Prostate gland (tissue), 2 donors: ENCODE measurements at regions not wholly inside any gene's neighbourhood (a gene's known extent, or its start where the extent isn't known, plus 50 kb on each side); places are given as distances from the start of the nearest gene placed in this dataset.
"Not testable (repeated sequence)": the region's sequence is repeated elsewhere in the genome, so short reads cannot be mapped to it uniquely, and the experiment has no call there.

Experiments
- DNase-seq: peaks from one replicate; pipeline ENCODE4 v3.0.0-alpha.2; 2019; ENCODE audit warnings: low spot score
- H3K27ac ChIP-seq, 2 donors: fragments of 200-600 bp; sonication (generic); 2 replicates each; pipeline ENCODE4 v1.5.1; 2017 to 2019
- H3K27me3 ChIP-seq: fragments of 200-600 bp; sonication (generic); replicated peaks from 2 replicates; pipeline ENCODE4 v1.5.1; 2019; ENCODE audit not compliant: insufficient read depth
- H3K36me3 ChIP-seq, 2 donors: fragments of 200-600 bp; sonication (generic); 1 replicate in 1 of 2; 2 replicates in 1 of 2; pipeline versions ENCODE4 v1.5.1 to v1.8.1; 2017 to 2019
- H3K4me1 ChIP-seq: fragments of 200-600 bp; sonication (generic); replicated peaks from 2 replicates; pipeline ENCODE4 v1.5.1; 2019
- H3K4me3 ChIP-seq, 2 donors: fragments of 200-600 bp; sonication (generic); 2 replicates each; pipeline ENCODE4 v1.5.1; 2017 to 2019
- H3K9me3 ChIP-seq: fragments of 200-600 bp; sonication (generic); 2 replicates; pipeline ENCODE4 v1.5.1; 2017
- POLR2A ChIP-seq: fragments of 450-650 bp; IDR thresholded peaks from one replicate; pipeline ENCODE4 v1.6.1; 2016; ENCODE audit warnings: antibody characterized with exemption, mild to moderate bottlenecking
- POLR2AphosphoS5 ChIP-seq: sonication (generic); formaldehyde crosslinking; IDR thresholded peaks from one replicate; pipeline ENCODE4 v1.6.1; 2017; ENCODE audit warnings: antibody characterized with exemption
- WGBS: methylation state at CpG from one replicate; pipeline ENCODE4 v1.1.5; 2018; 5-methylcytosine and 5-hydroxymethylcytosine counted together
- intact Hi-C: fragments of 100-400 bp; cut with DNase I; formaldehyde crosslinking; loops from one replicate; pipeline ENCODE4 v1.14.2; 2022
- TF ChIP-seq, protein P1 (sequence below), 4 experiments: fragments of 200-600 bp in 2 of 4; fragments of 450-650 bp in 2 of 4; sonication (generic) in 2 of 4; IDR thresholded peaks; 1 replicate in 3 of 4; 2 replicates in 1 of 4; pipeline ENCODE4 v1.5.1; 2016 to 2019; ENCODE audit warnings: antibody characterized with exemption in 4 of 4, mild to moderate bottlenecking in 2 of 4, moderate library complexity in 2 of 4

DNA sequence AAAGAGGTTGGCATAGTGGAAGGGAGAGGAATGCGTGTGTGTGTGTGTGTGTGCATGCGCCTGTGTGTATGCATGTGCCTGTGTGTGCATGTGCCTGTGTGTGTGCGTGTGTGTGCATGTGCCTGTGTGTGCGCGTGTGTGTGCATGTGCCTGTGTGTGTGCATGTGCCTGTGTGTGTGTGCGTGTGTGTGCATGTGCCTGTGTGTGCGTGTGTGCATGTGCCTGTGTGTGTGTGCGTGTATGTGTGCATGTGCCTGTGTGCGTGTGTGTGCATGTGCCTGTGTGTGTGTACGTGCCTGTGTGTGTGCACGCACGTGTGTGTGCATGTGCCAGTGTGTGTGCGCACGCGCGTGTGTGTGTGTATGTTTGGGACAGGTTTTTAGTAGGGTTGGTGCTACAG lies 205.1 kb downstream of the MEMO1 start:
- no peaks in the 10 kb centered on the region for H3K4me1 ChIP-seq
- no peak for TF ChIP-seq POLR2A
- no peak for TF ChIP-seq POLR2AphosphoS5
- TF ChIP-seq, protein P1, sequence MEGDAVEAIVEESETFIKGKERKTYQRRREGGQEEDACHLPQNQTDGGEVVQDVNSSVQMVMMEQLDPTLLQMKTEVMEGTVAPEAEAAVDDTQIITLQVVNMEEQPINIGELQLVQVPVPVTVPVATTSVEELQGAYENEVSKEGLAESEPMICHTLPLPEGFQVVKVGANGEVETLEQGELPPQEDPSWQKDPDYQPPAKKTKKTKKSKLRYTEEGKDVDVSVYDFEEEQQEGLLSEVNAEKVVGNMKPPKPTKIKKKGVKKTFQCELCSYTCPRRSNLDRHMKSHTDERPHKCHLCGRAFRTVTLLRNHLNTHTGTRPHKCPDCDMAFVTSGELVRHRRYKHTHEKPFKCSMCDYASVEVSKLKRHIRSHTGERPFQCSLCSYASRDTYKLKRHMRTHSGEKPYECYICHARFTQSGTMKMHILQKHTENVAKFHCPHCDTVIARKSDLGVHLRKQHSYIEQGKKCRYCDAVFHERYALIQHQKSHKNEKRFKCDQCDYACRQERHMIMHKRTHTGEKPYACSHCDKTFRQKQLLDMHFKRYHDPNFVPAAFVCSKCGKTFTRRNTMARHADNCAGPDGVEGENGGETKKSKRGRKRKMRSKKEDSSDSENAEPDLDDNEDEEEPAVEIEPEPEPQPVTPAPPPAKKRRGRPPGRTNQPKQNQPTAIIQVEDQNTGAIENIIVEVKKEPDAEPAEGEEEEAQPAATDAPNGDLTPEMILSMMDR (IDR thresholded peaks at IDR 0.05) = no peak
- no peak for DNase-seq
- WGBS = 83% methylated on average over 16 of the region's 16 CpGs
- H3K4me3 ChIP-seq = no peak overlapping the region
- no peaks in the 10 kb centered on the region for H3K9me3 ChIP-seq
- H3K27ac ChIP-seq = no peak overlapping the region
- no peaks in the 10 kb centered on the region for H3K36me3 ChIP-seq
- no peaks in the 10 kb centered on the region for H3K27me3 ChIP-seq
- intact Hi-C loops = no loop called here

GRCh38 chr2:31803481-31804153 lies 207.2 kb downstream of the MEMO1 start:
- WGBS = 72% methylated on average over 44 of the region's 44 CpGs
- H3K27me3 ChIP-seq, DNase-seq, H3K9me3 ChIP-seq, H3K27ac ChIP-seq, H3K4me1 ChIP-seq, H3K36me3 ChIP-seq, intact Hi-C loops, H3K4me3 ChIP-seq: not testable (repeated sequence)

- TF ChIP-seq, protein P1 (IDR thresholded peaks at IDR 0.05) = no peak
- TF ChIP-seq POLR2AphosphoS5 (no peak), POLR2A (no peak)
- Histone ChIP-seq H3K4me3 (no peak overlapping the region), H3K27ac (no peak overlapping the region), H3K36me3 (no peaks in the 10 kb centered on the region), H3K27me3 (no peaks in the 10 kb centered on the region), H3K9me3 (no peaks in the 10 kb centered on the region), H3K4me1 (no peaks in the 10 kb centered on the region)
- intact Hi-C loops = no loop called here
- DNase-seq = no peak
- WGBS = 93% methylated on average over 7 of the region's 7 CpGs
These were observed 208.1 kb downstream of the MEMO1 start for GRCh38 chr2:31802711-31803110.

- H3K4me3 ChIP-seq, H3K36me3 ChIP-seq, intact Hi-C loops, DNase-seq, H3K4me1 ChIP-seq, H3K27ac ChIP-seq, H3K27me3 ChIP-seq, H3K9me3 ChIP-seq: not testable (repeated sequence)
- WGBS = 89% methylated on average over 4 of the region's 4 CpGs
These were observed 211.5 kb downstream of the MEMO1 start for GRCh38 chr2:31799282-31799681.

DNA sequence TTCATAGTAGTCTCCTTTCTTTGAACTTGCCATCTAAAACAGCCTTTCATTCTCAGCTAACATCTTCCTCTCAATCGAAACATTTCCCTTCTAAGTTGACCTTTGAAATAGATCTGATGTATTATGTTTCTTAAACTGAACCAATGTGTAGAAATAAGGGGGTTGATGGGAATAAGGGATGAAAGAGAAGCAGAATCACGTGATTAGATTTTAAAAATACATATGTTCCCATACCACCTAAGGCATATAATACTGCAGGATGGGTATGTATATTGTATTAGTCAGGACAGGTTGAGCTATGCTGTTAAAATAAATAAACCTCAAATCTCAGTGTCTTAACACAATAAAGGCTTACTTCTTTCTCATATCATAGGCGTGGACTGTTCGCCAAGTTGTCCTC lies 207.5 kb upstream of the SRD5A2 start:
- no peak overlapping the region for H3K4me3 ChIP-seq
- intact Hi-C loops = no loop called here
- TF ChIP-seq POLR2AphosphoS5 (no peak), POLR2A (no peak)
- TF ChIP-seq, protein P1 (IDR thresholded peaks at IDR 0.05) = no peak
- H3K27me3 ChIP-seq = no peaks in the 10 kb centered on the region
- 96% methylated on average over 4 of the region's 4 CpGs for WGBS
- no peak overlapping the region for H3K27ac ChIP-seq
- no peak for DNase-seq
- H3K4me1 ChIP-seq = no peaks in the 10 kb centered on the region
- no peaks in the 10 kb centered on the region for H3K36me3 ChIP-seq
- no peaks in the 10 kb centered on the region for H3K9me3 ChIP-seq

DNA sequence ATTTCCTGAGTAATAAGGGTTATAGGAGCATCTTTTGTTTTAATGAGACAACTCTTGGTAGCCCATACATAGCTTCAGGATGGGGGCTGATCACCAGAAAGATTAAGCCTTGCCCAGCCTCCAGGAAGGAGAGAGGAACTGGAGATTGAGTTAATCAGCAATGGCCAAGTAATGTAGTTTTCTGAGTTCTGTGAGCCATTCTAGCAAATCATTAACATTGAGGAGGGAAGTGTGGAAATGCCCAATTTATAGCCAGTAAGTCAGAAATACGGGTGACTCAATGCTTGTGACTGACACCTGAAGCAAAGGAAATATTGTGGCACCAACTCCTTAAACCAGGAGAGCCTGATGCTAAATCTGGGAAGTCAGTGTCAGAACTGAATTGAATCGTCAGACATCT lies 205.1 kb upstream of the SRD5A2 start:
- no peaks in the 10 kb centered on the region for H3K36me3 ChIP-seq
- TF ChIP-seq POLR2AphosphoS5 (no peak), POLR2A (no peak)
- TF ChIP-seq, protein P1 (IDR thresholded peaks at IDR 0.05) = no peak
- no peaks in the 10 kb centered on the region for H3K27me3 ChIP-seq
- no peaks in the 10 kb centered on the region for H3K4me1 ChIP-seq
- DNase-seq = no peak
- WGBS = 85% methylated on average over 2 of the region's 2 CpGs
- intact Hi-C loops = no loop called here
- no peak overlapping the region for H3K4me3 ChIP-seq
- no peaks in the 10 kb centered on the region for H3K9me3 ChIP-seq
- no peak overlapping the region for H3K27ac ChIP-seq
